ENCODE measurements at regions not wholly inside any gene's neighbourhood (a gene's known extent, or its start where the extent isn't known, plus 50 kb on each side); places are given as distances from the start of the nearest gene placed in this dataset.
"Not testable (repeated sequence)": the region's sequence is repeated elsewhere in the genome, so short reads cannot be mapped to it uniquely, and the experiment has no call there.

DNA sequence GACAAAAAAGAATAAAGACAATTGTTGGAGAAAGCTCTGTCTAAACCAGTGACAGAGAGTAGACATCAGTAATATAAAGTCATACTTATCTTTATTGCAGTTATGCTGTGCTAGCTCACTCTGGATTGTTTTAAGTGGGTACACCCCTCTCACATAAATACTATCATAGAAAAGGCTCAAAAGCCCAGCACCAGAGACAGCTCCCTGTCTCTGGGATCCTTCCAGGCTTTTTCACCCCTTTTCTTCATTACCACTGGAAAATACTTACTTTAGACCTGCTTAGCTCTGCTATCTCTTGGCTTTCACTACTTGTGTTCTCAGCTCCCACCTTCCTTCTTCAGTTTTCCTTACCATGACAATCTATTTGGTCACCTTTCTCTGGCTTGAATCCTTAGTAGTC lies 259.1 kb upstream of the MINDY3 start:
- DNase-seq = no peak

DNA sequence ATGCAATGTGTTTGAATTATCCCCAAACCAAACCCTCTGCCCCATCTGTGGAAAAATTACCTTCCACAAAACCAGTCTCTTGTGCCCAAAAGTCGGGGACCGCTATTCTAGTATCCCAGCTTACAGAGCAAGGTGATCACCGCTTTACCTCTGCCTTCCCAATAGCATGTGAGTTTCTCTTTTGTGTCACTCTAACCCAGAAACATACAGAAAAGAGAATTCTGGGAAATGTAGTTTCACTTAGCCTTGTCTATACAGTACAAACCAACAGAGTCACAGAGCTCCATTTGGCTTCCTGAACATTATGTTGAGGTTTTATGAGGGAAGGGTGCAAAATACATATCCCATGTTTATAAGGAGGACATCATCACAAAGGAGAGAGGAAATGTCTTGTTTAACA lies 260.3 kb upstream of the MINDY3 start:
- DNase-seq = no peak

DNA sequence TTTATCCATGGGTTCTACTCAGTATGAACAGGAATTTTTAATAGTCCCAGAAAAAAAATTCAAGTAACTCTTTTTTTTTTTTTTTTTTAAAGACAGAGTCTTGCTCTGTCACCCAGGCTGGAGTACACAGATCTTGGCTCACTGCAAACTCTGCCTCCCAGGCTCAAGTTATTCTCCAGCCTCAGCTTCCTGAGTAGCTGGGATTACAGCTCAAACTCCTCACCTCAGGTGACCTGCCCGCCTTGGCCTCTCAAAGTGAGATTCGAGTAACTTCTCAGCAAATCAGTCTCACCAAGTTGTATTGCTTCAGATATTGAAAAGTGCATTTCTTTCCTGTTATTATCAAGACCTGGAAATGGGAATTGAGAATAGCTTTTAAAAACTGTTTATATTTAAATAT lies 281.2 kb upstream of the MINDY3 start:
- DNase-seq = no peak

DNA sequence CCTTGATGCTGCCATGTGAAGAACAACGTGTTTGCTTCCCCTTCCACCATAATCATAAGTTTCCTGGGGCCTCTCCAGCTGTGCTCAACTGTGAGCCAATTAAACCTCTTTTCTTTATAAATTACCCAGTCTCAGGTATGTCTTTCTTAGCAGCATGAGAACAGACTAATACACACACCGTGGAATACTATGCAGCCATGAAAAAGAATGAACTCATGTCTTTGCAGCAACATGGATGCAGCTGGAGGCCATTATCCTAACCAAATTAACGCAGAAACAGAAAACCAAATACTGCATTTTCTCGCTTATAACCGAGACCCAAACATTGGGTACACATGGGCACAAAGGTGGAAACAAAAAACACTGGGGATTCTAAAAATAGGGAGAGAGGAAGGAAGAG lies 286.7 kb upstream of the MINDY3 start:
- no peak for DNase-seq

DNA sequence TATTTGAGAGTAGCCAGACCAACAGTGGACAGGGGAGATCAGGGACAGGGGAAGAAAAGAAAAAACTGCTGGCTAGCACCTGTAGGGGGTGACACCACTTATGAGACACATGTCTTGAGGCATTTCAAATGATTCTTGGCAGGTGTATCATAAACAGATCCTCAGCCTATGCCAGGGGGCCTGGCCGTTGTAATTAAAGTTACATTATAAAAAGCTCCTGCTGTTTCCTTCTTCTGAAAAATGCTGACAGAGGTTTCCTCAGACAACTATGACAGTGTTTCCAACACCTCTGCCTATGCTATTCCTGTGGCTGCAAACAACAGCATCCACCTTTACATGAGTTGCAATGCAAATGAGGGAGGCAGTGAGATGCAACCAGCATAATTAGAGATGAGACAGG lies 281.0 kb upstream of the PTER start:
- DNase-seq = no peak

DNA sequence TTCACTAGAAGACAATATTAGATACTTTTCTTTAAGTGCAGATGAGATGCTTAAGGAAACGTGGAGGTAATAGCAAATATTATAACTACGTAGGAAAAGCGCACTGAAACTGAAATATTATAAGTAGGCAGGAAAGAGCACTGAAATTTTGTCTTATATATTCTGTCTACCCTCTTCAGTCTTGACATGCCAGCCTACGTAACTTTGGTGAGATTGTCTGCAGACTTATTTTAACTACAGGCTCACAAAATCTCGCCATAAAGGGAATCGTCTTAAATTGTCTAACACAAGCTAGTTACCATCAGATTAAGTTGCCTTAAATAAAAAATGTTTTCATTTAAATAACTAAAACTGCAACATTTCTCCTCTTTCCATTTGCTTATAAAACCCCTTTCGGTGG lies 280.1 kb upstream of the PTER start:
- DNase-seq = no peak

DNA sequence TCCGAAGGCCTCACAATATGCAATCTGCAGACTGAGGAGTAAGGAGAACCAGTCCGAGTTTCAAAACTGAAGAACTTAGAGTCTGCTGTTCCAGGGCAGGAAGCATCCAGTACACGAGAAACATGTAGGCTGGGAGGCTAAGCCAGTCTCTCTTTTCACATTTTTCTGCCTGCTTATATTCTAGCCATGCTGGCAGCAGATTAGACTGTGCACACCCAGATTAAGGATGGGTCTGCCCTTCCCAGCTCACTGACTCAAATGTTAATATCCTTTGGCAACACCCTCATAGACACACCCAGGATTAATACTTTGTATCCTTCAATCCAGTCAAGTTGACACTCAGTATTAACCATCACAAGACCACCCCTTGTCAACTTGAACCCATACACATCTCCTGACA lies 271.7 kb upstream of the PTER start:
- DNase-seq = not testable (repeated sequence)

DNA sequence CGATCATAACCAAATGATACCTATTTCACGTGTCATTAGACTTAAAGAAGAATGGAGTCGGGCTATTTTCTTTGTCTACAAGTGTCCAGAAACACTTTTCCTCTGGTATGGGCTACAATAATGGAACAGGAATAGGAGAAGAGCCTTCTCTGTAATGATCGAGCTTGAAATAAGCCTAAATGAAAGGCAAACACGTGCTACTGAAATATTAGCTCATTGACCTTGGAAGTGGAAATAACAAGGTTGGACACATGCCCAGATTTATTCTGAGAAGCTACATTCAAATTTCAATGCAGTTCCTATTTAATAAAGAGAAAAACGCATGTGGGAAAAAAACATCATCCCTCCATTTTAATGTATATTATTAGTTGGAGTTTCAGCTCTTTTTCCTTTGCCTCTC lies 254.7 kb upstream of the PTER start:
- no peak for DNase-seq

DNA sequence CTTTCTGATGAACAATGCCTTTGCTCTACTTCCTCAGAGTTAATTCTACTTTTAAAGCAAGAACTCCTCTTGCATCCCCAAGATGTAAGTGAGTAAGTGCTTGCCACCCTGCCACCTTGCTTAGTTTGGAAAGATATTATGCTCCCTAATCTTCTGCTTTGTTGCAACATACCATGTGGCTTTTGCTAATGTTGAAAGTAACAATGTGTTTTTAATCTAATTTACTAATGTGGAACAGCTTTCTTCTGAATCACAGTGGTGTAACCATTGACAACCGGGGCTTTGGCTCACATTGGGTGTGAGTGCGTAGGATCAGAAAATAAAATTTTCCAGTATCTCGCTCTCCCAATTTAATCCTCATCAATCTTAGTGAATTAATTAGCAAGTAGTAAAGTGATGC lies 254.1 kb upstream of the PTER start:
- no peak for DNase-seq

DNA sequence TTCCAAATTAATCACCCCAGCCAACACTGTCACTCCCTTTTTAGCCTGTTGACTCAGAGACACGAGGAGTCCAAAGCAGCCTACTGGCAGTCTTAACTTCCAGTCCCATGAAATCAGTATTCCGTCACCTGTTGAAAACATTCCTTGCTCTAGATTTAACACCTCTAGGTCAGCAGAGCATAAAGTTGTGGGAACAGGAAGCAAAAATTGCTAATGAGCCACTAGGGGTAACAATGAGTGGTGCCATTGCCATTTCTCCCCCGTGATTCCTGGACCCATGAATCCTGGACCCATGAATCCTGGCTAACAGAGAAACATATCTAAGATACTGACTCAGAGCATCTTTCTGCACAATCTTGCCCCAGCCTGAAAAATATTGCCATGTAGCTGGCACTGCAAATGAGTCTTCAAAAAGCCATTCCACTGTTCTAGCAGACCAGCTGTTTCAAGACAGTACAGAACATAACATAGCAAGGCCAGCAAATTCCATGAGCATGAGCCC lies 252.7 kb upstream of the PTER start:
- no peak for DNase-seq

DNA sequence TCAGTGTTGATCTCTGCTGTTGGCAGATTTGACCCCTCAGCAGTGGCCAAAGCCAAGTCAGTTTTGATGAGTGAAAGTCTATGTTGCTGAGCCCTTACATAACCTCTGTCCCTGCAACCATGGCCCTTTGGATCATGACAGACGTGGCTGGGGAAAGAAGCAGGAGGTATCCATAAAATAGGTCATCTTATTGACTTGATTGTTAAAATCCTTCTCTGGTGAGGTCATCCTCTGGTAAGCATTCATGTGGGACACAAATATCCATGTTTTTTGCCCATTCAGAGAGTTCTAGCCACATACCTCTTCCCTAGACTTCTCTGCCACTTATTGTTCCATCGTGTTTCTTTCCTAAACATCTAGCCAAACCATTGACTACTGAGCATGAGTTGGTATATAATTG lies 251.9 kb upstream of the PTER start:
- no peak for DNase-seq

DNA sequence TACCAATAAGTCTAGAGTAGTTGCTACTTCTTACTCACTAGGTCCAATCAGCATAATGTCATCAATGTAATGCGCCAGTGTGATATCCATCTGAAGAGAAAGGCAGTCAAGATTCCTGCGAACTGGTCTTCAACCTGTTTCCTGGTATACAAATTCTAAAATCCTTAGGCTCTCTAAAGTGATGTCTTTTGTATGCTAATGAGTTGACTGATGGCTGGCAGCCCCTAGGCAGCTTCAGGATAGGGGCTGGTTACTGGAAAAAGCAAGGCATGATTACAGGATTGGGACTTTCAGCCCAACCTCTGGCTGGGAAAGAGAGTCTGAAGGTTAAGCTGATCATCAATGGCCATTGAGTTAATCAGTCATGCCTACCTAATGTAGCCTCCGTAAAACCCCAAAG lies 250.2 kb upstream of the PTER start:
- no peak for DNase-seq

DNA sequence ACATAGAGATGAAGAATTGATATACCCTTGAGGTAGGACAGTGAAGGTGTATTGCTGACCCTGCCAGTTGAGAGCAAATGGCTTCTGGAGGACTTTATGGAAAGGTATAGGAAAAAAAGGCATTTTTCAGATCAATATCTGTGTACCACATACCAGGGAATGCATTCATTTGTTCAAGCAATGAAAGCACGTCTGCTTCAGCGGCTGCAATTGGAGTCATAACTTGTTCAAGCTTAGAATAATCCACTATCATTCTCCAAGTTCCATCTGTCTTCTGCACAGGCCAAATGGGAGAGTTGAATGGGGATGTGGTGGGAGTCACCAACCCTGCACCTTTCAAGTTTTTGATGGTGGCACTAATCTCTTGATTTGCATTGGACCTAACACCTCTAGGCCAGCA lies 249.6 kb upstream of the PTER start:
- no peak for DNase-seq

DNA sequence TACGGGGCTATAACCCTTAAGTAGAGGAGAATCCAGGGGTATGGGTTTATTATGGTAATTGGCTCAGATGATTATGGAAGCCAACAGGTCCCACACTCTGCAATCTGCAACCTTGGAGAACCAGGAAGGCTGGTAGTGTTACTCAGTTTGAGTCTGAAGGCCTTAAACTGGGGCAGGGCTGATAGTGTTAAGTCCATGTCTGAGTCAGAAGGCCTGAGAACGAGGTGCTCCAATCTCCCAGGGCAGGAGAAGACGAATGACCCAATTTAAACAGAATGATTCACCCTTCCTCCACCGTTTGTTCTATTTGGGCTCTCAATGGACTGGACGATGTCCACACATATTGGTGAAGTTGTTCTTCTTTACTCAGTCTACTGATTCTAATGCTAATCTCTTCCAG lies 244.5 kb upstream of the PTER start:
- no peak for DNase-seq

DNA sequence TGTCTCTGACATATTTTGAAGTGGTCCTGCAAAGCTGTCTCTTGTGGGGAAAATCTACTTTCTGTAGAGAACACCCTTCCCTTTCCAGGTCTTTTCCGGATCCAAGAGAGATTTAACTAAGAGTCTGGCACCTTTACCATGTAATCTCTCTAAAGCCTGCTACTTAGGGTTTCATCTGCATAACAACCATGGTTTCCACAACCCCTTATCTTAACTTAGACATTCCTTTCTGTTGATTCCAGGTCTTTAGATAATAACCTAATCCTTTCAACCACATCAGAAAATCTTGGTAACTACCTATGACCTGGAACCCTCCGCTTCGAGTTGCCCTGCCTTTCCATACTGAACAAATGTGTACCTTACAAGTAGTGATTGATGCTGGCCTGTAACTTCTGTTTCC lies 243.6 kb upstream of the PTER start:
- DNase-seq = no peak

DNA sequence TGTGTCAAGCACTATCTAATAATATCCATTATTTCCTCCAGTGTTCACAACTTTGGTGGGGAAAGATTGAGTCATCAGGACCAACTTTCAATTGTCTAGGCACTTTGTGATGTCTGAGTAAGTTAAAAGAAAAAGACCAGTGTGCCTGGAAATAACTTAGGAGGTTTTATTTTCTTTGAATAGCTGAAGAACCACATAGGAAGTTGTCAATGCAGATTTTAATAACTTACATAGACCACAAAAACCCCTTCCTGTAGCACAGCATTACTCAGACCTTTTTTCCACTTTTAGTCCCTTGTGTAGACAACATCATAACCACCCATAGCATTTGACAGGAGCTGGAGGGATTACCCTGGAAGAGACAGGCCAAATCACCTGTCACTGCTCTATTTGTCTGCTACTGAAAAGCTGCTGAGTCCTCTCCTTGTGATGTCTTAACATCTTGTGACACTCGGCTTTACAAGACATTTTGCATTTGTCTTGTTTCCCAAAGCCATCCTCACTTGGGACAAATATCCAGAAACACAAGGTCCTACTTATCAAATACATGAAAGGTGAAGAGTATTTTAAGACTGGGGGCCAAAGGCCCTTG lies 241.5 kb upstream of the PTER start:
- DNase-seq = peak; percentile 53

DNA sequence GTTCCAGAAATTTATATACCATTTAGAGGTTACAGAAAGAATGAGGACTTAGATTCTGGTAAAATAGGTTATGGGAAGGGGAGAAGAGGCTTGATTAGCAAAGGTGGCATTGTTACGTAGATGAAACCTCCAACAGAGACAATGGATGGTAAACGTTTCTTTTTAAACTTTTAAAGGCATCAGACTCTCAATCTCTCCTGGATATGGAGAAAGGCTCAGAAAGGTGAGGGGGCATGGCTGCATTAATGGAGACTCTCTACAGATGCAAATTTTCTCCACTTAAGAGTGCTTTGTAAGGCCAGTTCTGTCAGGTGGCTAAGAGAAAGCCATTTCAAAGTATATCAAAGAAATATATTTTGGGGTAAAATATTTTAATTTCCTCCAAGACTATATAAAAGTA lies 240.9 kb upstream of the PTER start:
- DNase-seq = no peak

DNA sequence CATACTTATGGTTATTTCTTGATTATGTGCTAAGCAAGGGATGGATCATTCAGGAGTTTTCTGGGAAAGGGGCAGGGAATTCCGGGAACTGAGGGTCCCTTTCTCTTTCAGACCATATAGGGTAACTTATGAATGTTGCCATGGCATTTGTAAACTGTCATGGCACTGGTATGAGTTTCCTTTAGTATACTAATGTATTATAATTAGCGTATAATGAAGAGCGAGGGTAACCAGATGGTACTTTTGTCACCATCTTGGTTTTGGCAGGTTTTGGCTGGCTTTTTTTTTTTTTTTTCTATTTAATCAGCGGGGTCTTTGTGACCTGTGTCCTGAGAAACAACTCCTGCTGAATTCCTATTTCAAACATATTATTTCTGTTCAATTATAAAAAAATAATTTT lies 237.6 kb upstream of the PTER start:
- no peak for DNase-seq

DNA sequence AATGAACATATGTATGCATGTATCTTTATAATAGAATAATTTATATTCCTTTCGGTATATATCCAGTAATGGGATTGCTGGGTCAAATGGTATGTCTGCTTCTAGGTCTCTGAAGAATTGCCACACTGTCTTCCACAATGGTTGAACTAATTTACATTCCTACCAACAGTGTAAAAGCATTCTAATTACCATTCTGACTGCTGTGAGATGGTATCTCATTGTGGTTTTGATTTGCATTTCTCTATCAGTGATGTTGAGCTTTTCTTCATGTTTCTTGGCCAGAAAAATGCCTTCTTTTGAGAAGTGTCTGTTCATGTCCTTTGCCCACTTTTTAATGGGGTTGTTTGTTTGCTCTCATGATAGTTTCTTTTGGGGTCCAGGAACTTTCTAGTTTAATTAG lies 213.2 kb upstream of the PTER start:
- DNase-seq = not testable (repeated sequence)

DNA sequence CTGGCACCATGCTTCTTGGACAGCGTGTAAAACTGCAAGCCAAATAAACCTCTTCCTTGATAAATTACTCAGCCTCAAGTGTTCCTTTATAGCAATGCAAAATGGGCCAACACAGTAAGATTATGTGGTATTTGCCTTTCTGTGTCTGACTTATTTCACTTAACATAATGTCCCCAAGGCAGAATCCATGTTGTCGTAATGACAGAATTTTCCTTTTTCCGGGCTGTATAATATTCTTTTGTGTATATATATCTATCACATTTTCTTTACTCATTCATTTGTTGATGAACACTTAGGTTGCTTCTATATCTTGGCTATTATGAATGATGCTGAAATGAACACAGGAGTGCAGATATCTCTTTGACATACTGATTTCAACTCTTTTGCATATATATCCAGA lies 209.1 kb upstream of the PTER start:
- no peak for DNase-seq

DNA sequence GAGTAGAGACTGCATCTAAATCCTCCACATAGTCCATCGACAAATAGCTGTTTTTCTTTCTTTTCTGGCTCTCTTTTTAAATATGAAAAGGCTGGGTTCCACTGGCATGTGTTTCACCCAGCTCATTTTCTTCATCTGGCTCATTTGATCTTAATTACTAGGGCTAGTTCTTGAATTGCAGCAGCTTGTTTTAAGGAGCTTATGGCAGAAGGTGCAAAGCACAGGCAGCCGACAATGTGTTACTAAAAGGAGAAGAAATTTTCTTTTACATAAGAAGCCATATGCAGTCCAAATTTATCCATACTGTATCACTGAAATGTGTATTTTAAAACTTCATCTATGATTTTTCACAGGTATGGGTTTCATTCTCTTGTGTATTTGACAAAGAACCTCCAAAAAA lies 205.6 kb upstream of the PTER start:
- DNase-seq = no peak

DNA sequence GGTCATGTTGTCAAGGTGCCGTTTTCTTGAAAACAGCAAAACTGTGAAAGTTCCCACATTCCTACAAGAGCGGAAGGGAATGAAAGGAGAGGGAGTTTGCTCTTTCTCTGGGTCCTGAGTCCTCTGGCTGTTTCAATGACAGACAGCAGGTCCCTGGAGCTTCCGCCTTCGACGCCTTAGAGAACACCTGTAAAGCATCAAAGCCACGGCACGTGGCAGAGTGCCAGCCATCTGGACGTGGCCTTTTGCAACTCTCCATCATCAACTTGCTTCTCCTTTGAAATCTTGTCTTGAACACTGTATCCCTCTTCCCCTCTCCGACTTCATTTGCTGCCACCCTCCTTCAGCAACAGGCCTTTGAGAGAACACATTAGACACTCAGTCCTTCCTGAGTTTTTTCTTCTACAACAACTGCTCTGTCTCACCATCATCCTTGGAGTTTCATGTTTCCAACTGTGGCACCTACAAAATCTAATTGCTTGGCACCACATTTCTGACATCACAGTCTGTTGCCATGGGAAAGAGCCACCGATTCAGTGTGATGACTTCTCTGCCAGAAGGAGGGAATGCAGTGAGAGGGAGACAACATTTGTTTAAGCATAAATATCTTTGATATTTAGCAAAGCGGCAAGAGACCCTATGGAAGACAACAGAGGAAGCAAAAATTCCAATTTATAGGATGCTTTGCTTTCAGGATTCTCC lies 204.9 kb upstream of the PTER start:
- DNase-seq = no peak

DNA sequence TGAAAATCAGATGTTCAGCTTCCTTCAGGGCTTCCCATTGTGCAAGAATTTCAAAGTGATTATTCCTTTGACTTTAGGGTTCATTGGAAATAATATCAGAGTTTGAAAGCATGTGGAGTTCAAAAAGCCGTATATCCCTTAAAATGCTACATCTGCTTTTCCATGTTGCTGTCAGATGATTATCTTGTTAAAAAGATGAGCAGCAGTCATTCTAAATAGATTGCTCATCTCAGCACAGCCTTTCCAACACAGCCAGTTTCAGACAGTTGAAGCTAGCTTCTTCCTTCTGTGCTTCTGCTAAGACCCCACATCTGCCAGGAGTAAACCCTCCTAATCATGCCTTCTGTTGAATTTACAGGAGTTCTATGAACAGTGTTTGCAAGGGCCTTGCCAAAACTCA lies 204.4 kb upstream of the PTER start:
- no peak for DNase-seq

DNA sequence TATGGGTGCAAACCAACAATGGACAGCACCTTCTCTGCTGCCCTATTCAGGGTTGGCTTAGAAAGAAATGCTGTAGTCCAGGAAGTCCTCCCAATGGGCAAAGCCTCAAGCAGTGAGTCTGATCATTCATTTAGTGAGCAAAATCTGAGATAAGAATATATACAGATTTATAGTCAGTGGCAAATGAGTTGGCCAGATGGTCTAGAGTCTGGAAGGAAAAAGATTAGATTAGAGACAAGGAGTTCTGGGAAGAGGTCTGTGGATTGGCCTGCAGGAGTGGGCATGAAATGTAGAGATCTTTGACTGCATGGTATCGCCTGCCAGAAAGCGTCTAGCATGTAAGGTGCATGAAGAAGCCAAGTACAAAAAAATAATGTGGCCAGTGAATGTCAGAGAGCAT lies 201.9 kb upstream of the PTER start:
- DNase-seq = no peak

DNA sequence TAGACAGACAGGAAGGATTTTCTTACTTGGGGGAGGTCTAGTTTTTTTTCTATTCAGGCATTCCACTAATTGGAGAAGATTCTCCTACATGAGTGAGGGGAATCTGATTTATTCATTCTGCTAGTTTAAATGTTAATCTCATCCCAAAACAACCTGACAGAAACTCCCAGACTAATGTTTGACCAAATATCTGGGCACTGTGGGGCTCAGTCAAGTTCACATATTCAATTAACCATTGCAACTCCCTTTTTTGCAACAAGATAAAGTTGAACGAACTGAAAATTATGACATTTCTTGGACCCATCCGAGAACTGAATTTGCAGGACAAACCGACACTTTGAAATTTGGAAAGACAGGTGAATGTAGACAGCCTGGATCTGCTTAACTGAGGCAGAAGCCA lies 194.4 kb upstream of the PTER start:
- no peak for DNase-seq

Data from MV-4-11 (cell line).